H1 (cell line): ENCODE measurements at regions not wholly inside any gene's neighbourhood (a gene's known extent, or its start where the extent isn't known, plus 50 kb on each side); places are given as distances from the start of the nearest gene placed in this dataset.

Experiments used
- CTCF ChIA-PET: fragments of 300-600 bp; sonication (Branson Sonifier 250); formaldehyde crosslinking; loops from one replicate; lab custom pipeline; 2021; ENCODE audit not compliant: partially characterized antibody; lab: Charles Lee
- POLR2A ChIA-PET: fragments of 300-600 bp; sonication (Branson Sonifier 250); formaldehyde crosslinking; loops from one replicate; lab custom pipeline; 2021; ENCODE audit warnings: inconsistent platforms; ENCODE audit not compliant: partially characterized antibody; lab: Charles Lee
- DNase-seq, 2 experiments: peaks; one replicate each; pipeline versions ENCODE4 v3.0.0 to v3.0.0-alpha.2; 2010 to 2022; ENCODE audit warnings: low spot score in 2 of 2, low read depth in 1 of 2, mixed read lengths in 1 of 2
- FAIRE-seq: peaks from 2 replicates; lab custom pipeline; 2011; peaks lifted over from hg19 to GRCh38; lab: Jason Lieb, UNC
- H2AFZ ChIP-seq: 2 replicates; pipeline ENCODE4 v1.8.1; 2012; ENCODE audit warnings: low read length, inconsistent platforms
- H2AK5ac ChIP-seq: 2 replicates; pipeline ENCODE4 v1.6.1; 2013; ENCODE audit warnings: low read depth, low read length
- H2BK120ac ChIP-seq: replicated peaks from 2 replicates; pipeline ENCODE3; 2013; ENCODE audit warnings: low read depth, low read length, inconsistent platforms
- H2BK12ac ChIP-seq: 2 replicates; pipeline ENCODE4 v1.6.1; 2013; ENCODE audit warnings: low read depth, low read length
- H2BK15ac ChIP-seq: 2 replicates; pipeline ENCODE4 v1.6.1; 2013; ENCODE audit warnings: low read length
- H2BK20ac ChIP-seq: 2 replicates; pipeline ENCODE4 v1.6.1; 2013; ENCODE audit warnings: low read length
- H2BK5ac ChIP-seq: 2 replicates; pipeline ENCODE4 v1.6.1; 2013; ENCODE audit warnings: low read depth, low read length
- H3K14ac ChIP-seq: 2 replicates; pipeline ENCODE4 v1.6.1; 2013; ENCODE audit warnings: inconsistent platforms; ENCODE audit not compliant: insufficient read length
- H3K18ac ChIP-seq: 2 replicates; pipeline ENCODE4 v1.6.1; 2013; ENCODE audit warnings: low read length; ENCODE audit errors: extremely low read depth
- H3K23ac ChIP-seq: 2 replicates; pipeline ENCODE4 v1.6.1; 2013; ENCODE audit warnings: inconsistent platforms; ENCODE audit not compliant: insufficient read length
- H3K23me2 ChIP-seq: 2 replicates; pipeline ENCODE4 v1.6.1; 2013; ENCODE audit warnings: low read depth, low read length
- H3K27ac ChIP-seq: 2 replicates; pipeline ENCODE4 v1.6.1; 2011; ENCODE audit warnings: low read depth, low read length, inconsistent platforms
- H3K27me3 ChIP-seq, 4 experiments: replicated peaks in 1 of 4; 1 replicate in 1 of 4; 2 replicates in 3 of 4; pipeline versions ENCODE4 v1.6.1 to v1.8.1; 2011 to 2013; ENCODE audit warnings: low read length in 3 of 4, mild to moderate bottlenecking in 3 of 4, inconsistent platforms in 2 of 4, mixed read lengths in 2 of 4, moderate library complexity in 1 of 4; ENCODE audit not compliant: control insufficient read depth in 3 of 4, insufficient read depth in 3 of 4; ENCODE audit errors: extremely low read depth in 1 of 4
- H3K36me3 ChIP-seq, 4 experiments: 2 replicates each; pipeline versions ENCODE4 v1.6.1 to v1.8.1; 2011 to 2013; ENCODE audit warnings: mild to moderate bottlenecking in 4 of 4, low read length in 3 of 4, moderate library complexity in 2 of 4, control low read depth in 1 of 4, inconsistent platforms in 1 of 4; ENCODE audit not compliant: insufficient read depth in 4 of 4, control insufficient read depth in 2 of 4
- H3K4ac ChIP-seq: replicated peaks from 2 replicates; pipeline ENCODE3; 2013; ENCODE audit warnings: low read length, low read depth, mixed read lengths, inconsistent platforms; ENCODE audit not compliant: insufficient read length
- H3K4me1 ChIP-seq, 4 experiments: replicated peaks in 1 of 4; 1 replicate in 1 of 4; 2 replicates in 3 of 4; pipeline versions ENCODE4 v1.6.1 to v1.8.1; 2011 to 2013; ENCODE audit warnings: low read length in 3 of 4, inconsistent platforms in 2 of 4, mixed read lengths in 1 of 4; ENCODE audit not compliant: insufficient read depth in 4 of 4, control insufficient read depth in 3 of 4
- H3K4me2 ChIP-seq, 2 experiments: 2 replicates each; pipeline versions ENCODE4 v1.6.1 to v1.8.1; 2011 to 2013; ENCODE audit warnings: low read depth in 2 of 2, low read length in 2 of 2, control low read depth in 1 of 2, inconsistent platforms in 1 of 2, mild to moderate bottlenecking in 1 of 2; ENCODE audit not compliant: insufficient read depth in 1 of 2
- H3K4me3 ChIP-seq, 4 experiments: fragments of 200-600, 300-600 bp in 1 of 4; sonication (generic), shearing (Covaris generic), sonication (Bioruptor Twin) in 1 of 4; 2 replicates each; pipeline versions ENCODE4 v1.5.1 to v1.8.1; 2011 to 2016; ENCODE audit warnings: low read length in 4 of 4, low read depth in 3 of 4, control low read depth in 2 of 4, inconsistent platforms in 2 of 4, mild to moderate bottlenecking in 2 of 4, mixed read lengths in 1 of 4, moderate library complexity in 1 of 4; ENCODE audit not compliant: insufficient read depth in 2 of 4; ENCODE audit errors: extremely low read depth in 1 of 4
- H3K56ac ChIP-seq: replicated peaks from 2 replicates; pipeline ENCODE3; 2013; ENCODE audit warnings: low read depth, mild to moderate bottlenecking, mixed read lengths, low read length, inconsistent platforms; ENCODE audit not compliant: insufficient read length
- H3K79me1 ChIP-seq: 2 replicates; pipeline ENCODE4 v1.6.1; 2013; ENCODE audit warnings: low read depth, low read length, control low read depth
- H3K79me2 ChIP-seq, 2 experiments: 2 replicates each; pipeline versions ENCODE4 v1.6.1 to v1.8.1; 2012 to 2013; ENCODE audit warnings: low read length in 2 of 2, mild to moderate bottlenecking in 2 of 2, inconsistent platforms in 1 of 2; ENCODE audit not compliant: insufficient read depth in 2 of 2, control insufficient read depth in 1 of 2
- H3K9ac ChIP-seq, 4 experiments: replicated peaks in 1 of 4; 1 replicate in 1 of 4; 2 replicates in 3 of 4; pipeline versions ENCODE4 v1.6.1 to v1.8.1; 2011 to 2013; ENCODE audit warnings: low read depth in 3 of 4, low read length in 3 of 4, control low read depth in 2 of 4, mild to moderate bottlenecking in 2 of 4, moderate library complexity in 2 of 4, inconsistent platforms in 1 of 4; ENCODE audit errors: extremely low read depth in 1 of 4
- H3K9me3 ChIP-seq, 2 experiments: 2 replicates each; pipeline versions ENCODE4 v1.6.1 to v1.8.1; 2012 to 2013; ENCODE audit warnings: mild to moderate bottlenecking in 2 of 2, moderate library complexity in 2 of 2, control low read depth in 1 of 2, inconsistent platforms in 1 of 2, low read depth in 1 of 2, low read length in 1 of 2, mixed read lengths in 1 of 2; ENCODE audit not compliant: insufficient read depth in 2 of 2
- H4K20me1 ChIP-seq, 2 experiments: replicated peaks in 1 of 2; 2 replicates each; pipeline versions ENCODE3 to v1.8.1; 2011 to 2013; ENCODE audit warnings: inconsistent platforms in 2 of 2, low read length in 2 of 2, mild to moderate bottlenecking in 1 of 2; ENCODE audit not compliant: insufficient read depth in 2 of 2, control insufficient read depth in 1 of 2
- H4K5ac ChIP-seq: 2 replicates; pipeline ENCODE4 v1.6.1; 2013; ENCODE audit warnings: low read length, low read depth, mixed read lengths, inconsistent platforms; ENCODE audit not compliant: insufficient read length
- H4K8ac ChIP-seq: 2 replicates; pipeline ENCODE4 v1.8.0; 2013; ENCODE audit warnings: mild to moderate bottlenecking, moderate library complexity, low read length, inconsistent platforms; ENCODE audit not compliant: insufficient read depth; ENCODE audit errors: extremely low read depth
- H4K91ac ChIP-seq: replicated peaks from 2 replicates; pipeline ENCODE3; 2013; ENCODE audit warnings: low read length, mixed read lengths, inconsistent platforms; ENCODE audit not compliant: insufficient read length
- BACH1 ChIP-seq: IDR thresholded peaks from 2 replicates; pipeline ENCODE4 v1.6.1; 2012; ENCODE audit warnings: low read length, improper control_type of control experiment
- BRCA1 ChIP-seq: IDR thresholded peaks from 2 replicates; pipeline ENCODE4 v1.6.1; 2012; ENCODE audit warnings: low read depth, low read length, improper control_type of control experiment
- KDM5A ChIP-seq: fragments of 200-600 bp; IDR thresholded peaks from 2 replicates; pipeline ENCODE4 v1.7.1; 2012; ENCODE audit warnings: mild to moderate bottlenecking, low read length, inconsistent platforms, mixed read lengths
- TCF12 ChIP-seq: IDR thresholded peaks from 2 replicates; pipeline ENCODE4 v1.6.1; 2011; ENCODE audit warnings: low read depth, mild to moderate bottlenecking, low read length
- WGBS, 2 experiments: shearing (Covaris generic) in 1 of 2; methylation state at CpG; one replicate each; pipeline versions ENCODE4 v1.1.6 to v1.1.7; 2013 to 2015; ENCODE audit warnings: low lambda C conversion rate in 2 of 2, mixed read lengths in 2 of 2, inconsistent platforms in 1 of 2, low coverage in 1 of 2, missing lambda C conversion rate in 1 of 2; ENCODE audit not compliant: insufficient replicate concordance in 2 of 2, insufficient coverage in 1 of 2, insufficient read length in 1 of 2; ENCODE audit errors: extremely low coverage in 1 of 2, missing lambda C conversion rate in 1 of 2; 5-methylcytosine and 5-hydroxymethylcytosine counted together

DNA sequence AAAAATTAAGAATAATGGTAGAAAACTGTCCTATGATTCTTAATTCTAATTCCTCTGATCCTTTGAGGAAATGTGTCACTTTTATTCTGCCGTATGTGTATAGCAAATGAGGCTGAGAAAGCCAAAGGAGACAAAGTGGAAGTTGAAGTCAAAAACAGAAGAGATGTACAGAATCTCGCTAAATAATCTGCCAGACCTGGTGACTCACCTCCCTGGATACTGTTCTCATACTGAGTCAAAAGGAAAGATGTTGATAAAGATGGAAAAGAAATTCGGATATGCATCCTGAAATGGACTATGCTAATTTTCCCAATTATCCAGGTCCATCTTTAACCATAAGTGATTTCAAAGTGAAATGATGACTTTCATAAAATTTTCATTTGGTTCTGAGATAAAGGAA, 92.5 kb downstream of the DUSP6 start:
- H3K27me3 ChIP-seq = no peaks in the 10 kb centered on the region
- H3K23ac ChIP-seq = no peak overlapping the region
- no peaks in the 10 kb centered on the region for H3K23me2 ChIP-seq
- no peak overlapping the region for H3K4me3 ChIP-seq
- H3K27ac ChIP-seq = no peak overlapping the region
- no peak overlapping the region for H3K9ac ChIP-seq
- H4K20me1 ChIP-seq = no peaks in the 10 kb centered on the region
- no peaks in the 10 kb centered on the region for H3K9me3 ChIP-seq
- peaks cover 0 to 3% (median 0%) of the 10 kb centered on the region in 4 experiments; a peak in 1 of 7 replicates for H3K4me1 ChIP-seq
- H2BK20ac ChIP-seq = no peak overlapping the region
- H3K79me2 ChIP-seq = no peaks in the 10 kb centered on the region
- ChIA-PET POLR2A (no interaction called here), CTCF (interaction anchor here (1.1 kb wide), 1 partner anchor 9 kb away, joined by 4 read pairs; no protein-coding TSS in a partner anchor)
- H3K56ac ChIP-seq = no peak overlapping the region
- H4K8ac ChIP-seq = no peak overlapping the region
- no peak overlapping the region for H4K91ac ChIP-seq
- H3K4me2 ChIP-seq = no peak overlapping the region
- H4K5ac ChIP-seq = no peak overlapping the region
- no peak overlapping the region for H3K18ac ChIP-seq
- no peaks in the 10 kb centered on the region for H3K36me3 ChIP-seq
- H2BK12ac ChIP-seq = no peak overlapping the region
- no peak for DNase-seq
- H2BK5ac ChIP-seq = no peak overlapping the region
- H2BK120ac ChIP-seq = no peak overlapping the region
- no peak for FAIRE-seq
- H2AK5ac ChIP-seq = no peak overlapping the region
- no peak overlapping the region for H2BK15ac ChIP-seq
- H2AFZ ChIP-seq = no peak overlapping the region
- H3K4ac ChIP-seq = no peak overlapping the region
- H3K79me1 ChIP-seq = no peaks in the 10 kb centered on the region
- TF ChIP-seq BRCA1 (no peak), KDM5A (no peak), BACH1 (no peak), TCF12 (no peak)
- H3K14ac ChIP-seq = no peak overlapping the region
- WGBS, 2 experiments = 100% methylated on average over 3 of the region's 3 CpGs; no CpG with 5 or more reads in 1 of the 2 experiments
